K562 (cell line): ENCODE measurements at regions not wholly inside any gene's neighbourhood (a gene's known extent, or its start where the extent isn't known, plus 50 kb on each side); places are given as distances from the start of the nearest gene placed in this dataset.

Experiments
- ATAC-seq: fragments of 200-7000 bp; cut with Tn5 transposase; 3 replicates; pipeline ENCODE4 v1.9.1; 2020; ENCODE audit warnings: moderate library complexity
- BruUV-seq: library from RNA; stranded (reverse); fragments of 400-500 nt; replicated peaks from 2 replicates; lab custom pipeline; 2021; lab: Mats Ljungman, UMichigan
- CTCF ChIA-PET: fragments of 300-600 bp; formaldehyde crosslinking; extraction: SDS; loops from one replicate; lab custom pipeline; 2021; ENCODE audit warnings: low intra/inter-chr PET ratio; lab: Yijun Ruan, JAX
- POLR2A ChIA-PET: fragments of 300-600, 350-650 bp; sonication (Branson Sonifier 250); formaldehyde crosslinking; extraction: SDS; loops from one replicate; lab custom pipeline; 2021; ENCODE audit warnings: antibody characterized with exemption, inconsistent platforms; lab: Yijun Ruan, JAX
- DNase-seq, 4 experiments: peaks; one replicate each; pipeline versions ENCODE4 v3.0.0 to v3.0.0-alpha.2; 2011 to 2018; ENCODE audit warnings: low spot score in 3 of 4, mixed read lengths in 3 of 4; ENCODE audit errors: extremely low read depth in 1 of 4
- FAIRE-seq: peaks from 2 replicates; lab custom pipeline; 2011; peaks lifted over from hg19 to GRCh38; lab: Jason Lieb, UNC
- H2AFZ ChIP-seq: 2 replicates; pipeline ENCODE4 v1.6.0; 2011; ENCODE audit warnings: low read depth, low read length, control low read depth, inconsistent platforms
- H3K27ac ChIP-seq: fragments of 200-600 bp; 3 replicates; pipeline ENCODE4 v1.8.0; 2011; ENCODE audit warnings: low read depth, mild to moderate bottlenecking, control low read depth, inconsistent platforms, low read length, moderate library complexity, mixed read lengths; ENCODE audit errors: extremely low read depth
- H3K27me3 ChIP-seq, 2 experiments: fragments of 300-600 bp in 1 of 2; 2 replicates in 1 of 2; 3 replicates in 1 of 2; pipeline versions ENCODE4 v1.6.0 to v1.8.0; 2011; ENCODE audit warnings: inconsistent platforms in 2 of 2, low read length in 2 of 2, mild to moderate bottlenecking in 1 of 2, mixed read lengths in 1 of 2, moderate library complexity in 1 of 2; ENCODE audit not compliant: control insufficient read depth in 2 of 2, insufficient read depth in 2 of 2
- H3K36me3 ChIP-seq: fragments of 300-600 bp; 3 replicates; pipeline ENCODE4 v1.8.0; 2011; ENCODE audit warnings: mild to moderate bottlenecking, low read length, inconsistent platforms; ENCODE audit not compliant: control insufficient read depth, insufficient read depth
- H3K4me1 ChIP-seq, 2 experiments: fragments of 200-600 bp in 1 of 2; replicated peaks in 1 of 2; 2 replicates in 1 of 2; 3 replicates in 1 of 2; pipeline versions ENCODE4 v1.5.1 to v1.8.0; 2011; ENCODE audit warnings: inconsistent platforms in 2 of 2, low read length in 2 of 2, mild to moderate bottlenecking in 1 of 2, mixed read lengths in 1 of 2, moderate library complexity in 1 of 2; ENCODE audit not compliant: control insufficient read depth in 2 of 2, insufficient read depth in 2 of 2
- H3K4me2 ChIP-seq: 2 replicates; pipeline ENCODE4 v1.6.1; 2011; ENCODE audit warnings: low read length, control low read depth, inconsistent platforms, mixed read lengths; ENCODE audit not compliant: insufficient read depth
- H3K4me3 ChIP-seq: fragments of 200-600 bp; sonication (generic), shearing (Covaris generic); 2 replicates; pipeline ENCODE4 v1.5.1; 2016; ENCODE audit warnings: control low read depth, inconsistent platforms
- H3K79me2 ChIP-seq: fragments of 200-600 bp; 3 replicates; pipeline ENCODE4 v1.8.0; 2011; ENCODE audit warnings: low read length, inconsistent platforms; ENCODE audit not compliant: control insufficient read depth, insufficient read depth
- H3K9ac ChIP-seq, 2 experiments: 2 replicates each; pipeline versions ENCODE4 v1.6.0 to v1.6.1; 2011; ENCODE audit warnings: low read depth in 2 of 2, low read length in 2 of 2, control low read depth in 1 of 2, inconsistent platforms in 1 of 2, mild to moderate bottlenecking in 1 of 2, mixed read lengths in 1 of 2; ENCODE audit not compliant: insufficient read depth in 1 of 2
- H3K9me1 ChIP-seq: one replicate; pipeline ENCODE4 v1.6.0; 2011; ENCODE audit warnings: inconsistent platforms, mild to moderate bottlenecking, low read length, moderate library complexity; ENCODE audit not compliant: control insufficient read depth, insufficient read depth
- H3K9me3 ChIP-seq: replicated peaks from 2 replicates; pipeline ENCODE4 v1.5.1; 2011; ENCODE audit warnings: low read depth, low read length, inconsistent platforms; ENCODE audit not compliant: control insufficient read depth, insufficient read depth
- H4K20me1 ChIP-seq: replicated peaks from 2 replicates; pipeline ENCODE4 v1.6.1; 2011; ENCODE audit warnings: low read length, inconsistent platforms, mixed read lengths; ENCODE audit not compliant: control insufficient read depth, insufficient read depth
- CHCHD3 ChIP-seq: fragments of 250-450 bp; sonication (Bioruptor Pico); IDR thresholded peaks from 2 replicates; pipeline ENCODE4 v2.1.2; 2022; ENCODE audit warnings: mild to moderate bottlenecking
- HIVEP1 ChIP-seq: fragments of 250-450 bp; sonication (Bioruptor Pico); IDR thresholded peaks from 2 replicates; pipeline ENCODE4 v1.4.0; 2020; ENCODE audit warnings: mild to moderate bottlenecking
- POLR3A ChIP-seq: IDR thresholded peaks from 2 replicates; pipeline ENCODE4 v1.6.1; 2011; ENCODE audit warnings: borderline replicate concordance, mild to moderate bottlenecking, moderate library complexity; ENCODE audit not compliant: insufficient read length, insufficient read depth; ENCODE audit errors: extremely low read depth
- STAT6 ChIP-seq: sonication (generic); formaldehyde crosslinking; IDR thresholded peaks from 2 replicates; pipeline ENCODE4 v1.8.1; 2023; ENCODE audit warnings: mild to moderate bottlenecking, missing genetic modification reagents
- ZC3H4 ChIP-seq: sonication (generic); formaldehyde crosslinking; IDR thresholded peaks from 2 replicates; pipeline ENCODE4 v1.9.0; 2021; ENCODE audit warnings: missing genetic modification reagents, borderline replicate concordance
- ZNF253 ChIP-seq: fragments of 250-450 bp; sonication (Bioruptor Pico); conservative IDR thresholded peaks from 2 replicates; pipeline ENCODE4 v1.6.1; 2021; ENCODE audit warnings: mild to moderate bottlenecking
- ZNF41 ChIP-seq: fragments of 250-450 bp; sonication (Bioruptor Pico); conservative IDR thresholded peaks from 2 replicates; pipeline ENCODE4 v1.4.0; 2020; ENCODE audit warnings: mild to moderate bottlenecking
- WGBS: fragments of 100-300 bp; shearing (Covaris generic); methylation state at CpG from one replicate; pipeline ENCODE4 v1.1.6; 2016; ENCODE audit warnings: low coverage, mixed read lengths; ENCODE audit not compliant: insufficient coverage; ENCODE audit errors: missing lambda C conversion rate; 5-methylcytosine and 5-hydroxymethylcytosine counted together
- in situ Hi-C: fragments of 300-500 bp; cut with MboI; formaldehyde crosslinking; loops from 4 replicates; pipeline ENCODE4 v1.15.0; 2018; ENCODE audit warnings: inconsistent platforms, mixed read lengths
- intact Hi-C: fragments of 100-400 bp; cut with micrococcal nuclease; formaldehyde crosslinking; loops from 2 replicates; pipeline ENCODE4 v1.14.2; 2022

GRCh38 chr6:96723362-96723761, 113.9 kb downstream of the GPR63 start:
- CTCF ChIA-PET = no interaction called here
- ATAC-seq = no peak
- no peak overlapping the region for H3K27ac ChIP-seq
- no peak overlapping the region for H3K4me3 ChIP-seq
- H3K9ac ChIP-seq = no peak overlapping the region
- no peaks in the 10 kb centered on the region for H3K9me1 ChIP-seq
- no peaks in the 10 kb centered on the region for H3K9me3 ChIP-seq
- no peak for FAIRE-seq
- no peaks in the 10 kb centered on the region for H3K27me3 ChIP-seq
- H3K4me1 ChIP-seq = no peaks in the 10 kb centered on the region; a peak in 1 of 5 replicates
- DNase-seq = no peak
- WGBS = 0% methylated on average over 1 of the region's 1 CpG
- H3K79me2 ChIP-seq = no peaks in the 10 kb centered on the region
- POLR2A ChIA-PET = no interaction called here
- no TSS peak for BruUV-seq
- no peaks in the 10 kb centered on the region for H3K36me3 ChIP-seq
- no peaks in the 10 kb centered on the region for H4K20me1 ChIP-seq
- H3K4me2 ChIP-seq = no peak overlapping the region
- TF ChIP-seq STAT6 (CRISPR knock-in tag) (no peak), HIVEP1 (CRISPR knock-in tag) (no peak), POLR3A (no peak), ZC3H4 (CRISPR knock-in tag) (no peak), ZNF253 (CRISPR knock-in tag) (no peak), ZNF41 (CRISPR knock-in tag) (no peak), CHCHD3 (CRISPR knock-in tag) (no peak)
- H2AFZ ChIP-seq = no peak overlapping the region
- intact Hi-C loops = no loop called here
- in situ Hi-C loops = no loop called here
